HG03039 (cell line): ENCODE measurements at regions not wholly inside any gene's neighbourhood (a gene's known extent, or its start where the extent isn't known, plus 50 kb on each side); places are given as distances from the start of the nearest gene placed in this dataset.
"Not testable (repeated sequence)": the region's sequence is repeated elsewhere in the genome, so short reads cannot be mapped to it uniquely, and the experiment has no call there.

Experiments used
- ATAC-seq: cut with Tn5 transposase; IDR thresholded peaks from one replicate; pipeline ENCODE4 v1.9.1; 2021; ENCODE audit warnings: mild to moderate bottlenecking, moderate library complexity; ENCODE audit not compliant: unreplicated experiment

DNA sequence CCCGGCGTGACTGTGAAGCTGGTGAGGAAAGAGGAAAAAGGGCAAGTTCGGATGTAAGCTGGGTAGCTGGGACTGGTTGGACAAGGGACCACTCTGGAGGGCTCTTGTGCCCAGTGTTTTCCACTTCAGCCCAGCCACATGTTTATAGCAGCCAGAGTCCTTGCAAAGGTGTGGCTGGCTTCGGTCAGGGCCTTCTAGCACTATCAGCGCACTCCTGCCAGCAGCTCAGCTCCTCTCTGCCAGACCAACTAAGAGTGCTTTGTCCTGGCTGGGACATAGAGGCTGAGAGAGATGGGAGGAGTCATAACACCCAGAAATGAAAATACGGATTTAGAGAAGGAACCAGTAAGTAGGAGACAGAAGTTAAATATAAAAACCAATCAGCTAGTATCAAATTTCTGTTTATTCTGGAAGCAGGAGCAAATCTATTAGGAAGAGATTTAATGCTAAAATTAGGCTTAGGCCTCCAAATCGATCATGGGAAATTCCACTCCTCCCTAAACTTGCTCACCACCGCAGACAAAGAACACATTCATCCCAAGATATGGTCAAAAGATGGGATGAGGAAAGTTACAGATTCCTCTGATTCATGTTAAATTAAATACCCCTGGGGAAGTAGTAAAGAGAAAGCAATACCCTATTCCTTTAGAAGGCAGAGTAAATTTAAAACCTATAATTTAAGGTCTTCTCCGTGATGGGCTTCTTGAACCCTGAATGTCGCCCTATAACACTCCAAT lies 135.0 kb downstream of the RALA start:
- ATAC-seq: no peak

DNA sequence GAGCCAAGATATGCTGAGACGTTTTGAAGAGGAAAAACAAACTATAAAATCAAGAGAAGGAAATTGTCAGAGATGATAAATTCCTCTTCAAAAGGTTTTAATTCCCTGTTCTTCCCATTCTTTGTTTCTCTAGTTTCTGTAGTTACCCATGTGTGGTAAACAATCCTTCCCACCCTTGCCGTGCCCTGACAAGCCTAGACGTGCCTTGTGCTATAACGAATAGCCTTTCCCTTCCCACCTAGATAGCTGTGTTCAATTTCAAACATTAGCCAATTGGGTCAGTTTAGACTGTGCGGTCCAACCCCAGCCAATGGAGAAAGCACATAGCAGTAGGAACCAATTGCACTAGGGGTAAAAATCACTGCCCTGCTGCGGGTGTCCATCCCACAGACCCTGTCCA lies 138.1 kb downstream of the RALA start:
- no peak for ATAC-seq

DNA sequence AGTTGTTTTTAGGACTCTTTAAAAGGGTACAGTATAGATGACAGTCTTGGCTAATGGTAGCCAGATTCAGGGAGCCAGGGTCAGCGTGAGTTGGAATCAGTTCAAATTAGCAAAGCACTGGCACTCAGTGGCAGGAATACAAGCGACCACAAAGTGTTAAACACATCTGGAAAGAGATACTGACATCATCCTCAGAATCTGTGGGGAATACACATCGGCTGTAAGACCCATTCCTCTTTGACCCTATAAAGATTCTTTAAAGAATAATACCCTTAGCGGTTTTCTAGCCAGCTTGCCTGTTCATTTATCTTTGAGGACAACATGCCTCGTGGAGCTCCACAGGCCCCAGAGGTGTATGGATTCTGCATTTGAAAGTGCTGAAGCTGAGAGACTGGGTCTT lies 139.1 kb downstream of the RALA start:
- ATAC-seq: not testable (repeated sequence)

DNA sequence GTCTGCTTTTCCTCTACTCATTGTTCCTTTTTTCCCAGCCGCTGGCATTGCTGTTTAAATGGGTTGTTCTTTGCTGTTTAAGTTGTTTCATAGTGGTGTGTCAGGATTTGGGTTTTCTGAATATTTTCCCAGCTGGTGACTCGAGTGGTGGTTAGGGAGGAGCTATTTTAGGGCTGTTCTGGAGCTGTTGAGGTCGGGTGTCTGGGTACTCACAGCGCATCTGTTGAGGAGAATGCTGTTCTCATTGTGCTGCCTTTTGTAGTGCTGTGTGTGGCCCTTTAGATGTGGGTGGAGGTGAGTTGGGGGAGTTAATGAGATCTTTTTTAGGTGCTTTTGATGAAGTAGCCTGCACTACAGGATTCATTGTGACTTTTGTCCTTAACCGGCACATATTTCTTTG lies 139.5 kb downstream of the RALA start:
- ATAC-seq: not testable (repeated sequence)

DNA sequence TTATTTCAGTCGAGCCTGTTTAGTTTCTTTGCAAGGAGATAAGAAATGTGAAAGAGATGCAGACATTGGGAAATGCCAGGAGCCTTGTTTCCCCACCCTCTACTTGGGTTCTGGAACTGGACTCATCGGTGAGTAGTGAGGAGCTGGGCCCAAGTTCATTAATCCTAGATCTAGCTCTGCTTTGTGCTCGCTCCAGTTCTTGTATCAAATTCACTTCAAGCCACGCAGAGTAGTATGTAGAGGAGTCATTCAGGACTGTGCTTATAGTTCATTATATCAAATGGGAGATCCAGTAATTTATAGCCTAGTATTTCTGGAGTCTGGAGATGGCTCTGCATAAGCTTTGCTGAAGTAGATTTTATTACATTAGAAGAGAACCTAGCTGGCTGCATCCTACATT lies 142.5 kb downstream of the RALA start:
- ATAC-seq: not testable (repeated sequence)

DNA sequence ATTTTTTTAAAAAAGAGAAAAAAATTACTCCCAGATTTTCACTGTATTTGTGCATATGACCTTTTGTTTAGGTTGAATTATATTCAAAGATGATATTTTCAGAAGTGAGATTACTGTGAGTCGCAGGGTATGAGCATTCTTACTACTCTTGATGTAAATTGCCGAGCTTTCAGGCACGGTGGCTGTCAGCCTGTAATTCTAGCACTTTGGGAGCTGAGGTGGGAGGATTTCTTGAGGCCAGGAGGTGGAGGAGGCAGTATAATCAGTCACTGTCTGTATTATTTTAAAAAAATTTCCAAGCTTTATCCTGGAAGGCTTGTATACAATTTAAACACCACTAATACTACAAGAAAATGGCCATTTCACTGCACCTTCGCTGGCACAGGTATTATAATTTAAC lies 145.1 kb downstream of the RALA start:
- ATAC-seq: not testable (repeated sequence)

DNA sequence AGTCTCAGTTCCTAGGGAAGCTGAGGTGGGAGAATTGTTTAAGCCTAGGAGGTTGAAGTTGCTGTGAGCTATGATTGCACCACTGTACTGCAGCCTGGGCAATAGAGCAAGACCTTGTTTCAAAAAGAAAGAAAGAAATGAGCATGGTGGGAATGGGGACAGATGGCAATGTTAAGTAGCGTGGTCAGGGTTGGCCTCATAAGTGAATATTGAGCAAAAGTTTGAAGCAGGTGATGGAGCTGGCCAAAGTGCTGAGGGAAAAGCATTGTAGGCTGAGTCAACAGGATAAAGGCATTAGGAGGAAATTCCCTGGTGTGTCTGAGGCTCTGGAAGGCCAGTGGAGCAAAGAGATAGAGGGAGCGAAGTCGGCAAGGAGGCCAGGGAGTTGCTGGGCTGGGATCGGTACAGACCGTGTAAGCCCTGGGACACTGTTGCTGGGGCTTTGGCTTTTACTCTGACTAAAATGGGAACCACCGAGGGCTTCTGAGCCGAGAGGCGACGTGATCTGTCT lies 151.0 kb downstream of the RALA start:
- ATAC-seq: not testable (repeated sequence)

DNA sequence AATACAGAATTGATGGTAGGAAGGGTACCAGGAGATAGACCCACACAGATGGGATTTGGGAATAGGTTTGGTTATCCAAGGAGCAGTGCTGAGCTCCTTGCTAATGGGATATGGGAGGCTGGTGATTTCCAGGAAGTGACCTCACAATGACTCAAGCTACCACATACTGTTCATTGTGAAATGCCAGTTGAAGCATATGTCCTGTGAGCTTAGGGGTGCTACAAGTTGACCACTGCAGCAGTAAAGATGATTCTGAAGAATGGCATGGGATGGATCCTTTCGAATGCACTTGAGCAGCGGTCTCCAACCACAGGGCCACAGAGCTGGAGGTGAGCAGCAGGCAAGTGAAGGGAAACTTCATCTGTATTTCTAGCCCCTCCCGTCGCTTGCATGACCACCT lies 158.2 kb downstream of the RALA start:
- ATAC-seq: not testable (repeated sequence)

DNA sequence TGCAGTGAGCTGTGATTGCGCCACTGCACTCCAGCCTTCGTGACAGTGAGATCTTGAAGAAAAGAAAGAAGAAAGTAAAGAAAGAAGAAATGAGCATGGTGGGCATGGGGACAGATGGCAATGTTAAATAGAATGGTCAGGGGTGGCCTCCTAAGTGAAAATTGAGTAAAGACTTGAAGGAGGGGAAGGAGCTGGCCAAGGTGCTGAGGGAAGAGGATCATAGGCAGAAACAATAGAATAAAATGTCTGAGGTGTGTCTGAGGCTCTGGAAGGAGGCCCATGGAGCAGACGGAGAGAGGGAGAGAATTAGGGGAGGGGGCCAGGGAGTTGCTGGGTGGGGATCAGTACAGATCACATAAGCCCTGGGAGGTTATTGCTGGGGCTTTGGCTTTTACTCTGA lies 163.1 kb downstream of the RALA start:
- ATAC-seq: not testable (repeated sequence)

DNA sequence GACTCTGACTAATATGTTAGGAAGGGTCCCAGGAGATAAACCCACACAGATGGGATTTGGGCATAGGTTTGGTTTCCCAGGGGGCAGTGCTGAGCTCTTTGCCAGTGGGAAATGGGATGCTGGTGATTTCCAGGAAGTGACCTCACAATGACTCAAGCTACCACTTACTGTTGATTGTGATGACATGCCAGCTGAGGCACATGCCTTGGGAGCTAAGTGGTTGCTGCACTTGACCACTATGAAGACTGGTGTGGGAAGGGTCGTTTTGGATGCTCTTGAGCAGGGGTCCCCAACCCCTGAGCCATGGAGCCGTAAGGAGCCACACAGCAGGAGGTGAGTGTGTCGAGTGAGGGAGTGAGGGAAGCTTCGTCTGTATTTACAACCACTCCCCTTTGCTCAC lies 159.0 kb upstream of the CDK13 start:
- ATAC-seq: not testable (repeated sequence)

DNA sequence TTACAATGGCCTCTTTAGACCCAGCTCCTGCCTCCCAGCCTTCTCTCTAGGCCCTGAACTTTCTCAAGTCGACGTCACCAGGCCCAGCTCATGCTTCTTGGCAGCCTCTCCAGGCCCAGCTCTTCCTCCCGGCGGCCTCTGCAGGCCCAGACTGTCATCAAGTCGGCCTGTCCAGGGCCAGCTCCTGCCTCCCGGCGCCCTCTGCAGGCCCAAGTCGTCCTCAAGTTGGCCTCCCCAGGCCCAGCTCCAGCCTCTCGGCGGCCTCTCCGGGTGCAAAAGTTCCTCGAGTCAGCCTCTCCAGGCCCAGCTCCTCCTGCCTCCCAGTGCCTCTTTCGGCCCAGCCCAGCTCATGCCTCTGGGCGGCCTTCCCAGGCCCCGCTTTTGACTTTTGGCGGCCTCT lies 158.1 kb upstream of the CDK13 start:
- ATAC-seq: not testable (repeated sequence)

DNA sequence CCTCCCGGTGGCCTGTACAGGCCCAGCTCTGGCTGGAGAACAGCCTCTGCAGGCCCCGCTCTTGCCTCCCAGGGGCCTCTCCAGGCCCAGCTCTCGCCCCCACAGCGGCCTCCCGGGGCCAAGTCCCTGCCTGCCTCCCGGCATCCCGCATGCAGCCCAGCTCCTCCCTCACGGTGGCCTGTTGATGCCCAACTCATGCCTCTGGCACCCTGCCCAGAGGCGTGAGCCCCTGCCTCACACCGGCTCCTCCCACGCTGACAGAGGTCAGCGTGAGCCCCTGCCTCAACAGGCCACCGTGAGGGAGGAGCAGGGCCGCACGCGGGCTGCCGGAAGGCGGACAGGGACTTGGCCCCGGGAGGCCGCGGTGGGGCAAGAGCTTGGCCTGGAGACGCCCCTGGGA lies 157.0 kb upstream of the CDK13 start:
- not testable (repeated sequence) for ATAC-seq

DNA sequence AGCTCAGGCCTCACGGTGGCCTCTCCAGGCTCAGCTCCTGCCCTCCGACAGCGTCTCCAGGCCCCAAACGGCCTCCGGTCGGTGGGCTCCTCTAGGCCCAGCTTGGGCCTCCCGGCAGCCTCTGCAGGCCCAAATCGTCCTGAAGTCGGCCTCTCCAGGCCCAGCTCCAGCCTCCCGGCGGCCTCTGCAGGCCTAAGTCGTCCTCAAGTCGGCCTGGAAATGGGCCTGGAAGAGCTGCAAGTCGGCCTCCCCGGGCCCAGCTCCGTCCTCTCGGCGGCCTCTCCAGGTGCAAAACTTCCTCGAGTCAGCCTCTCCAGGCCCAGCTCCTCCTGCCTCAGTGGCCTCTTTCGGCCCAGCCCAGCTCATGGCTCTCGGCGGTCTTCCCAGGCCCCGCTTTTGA lies 156.2 kb upstream of the CDK13 start:
- ATAC-seq: not testable (repeated sequence)

DNA sequence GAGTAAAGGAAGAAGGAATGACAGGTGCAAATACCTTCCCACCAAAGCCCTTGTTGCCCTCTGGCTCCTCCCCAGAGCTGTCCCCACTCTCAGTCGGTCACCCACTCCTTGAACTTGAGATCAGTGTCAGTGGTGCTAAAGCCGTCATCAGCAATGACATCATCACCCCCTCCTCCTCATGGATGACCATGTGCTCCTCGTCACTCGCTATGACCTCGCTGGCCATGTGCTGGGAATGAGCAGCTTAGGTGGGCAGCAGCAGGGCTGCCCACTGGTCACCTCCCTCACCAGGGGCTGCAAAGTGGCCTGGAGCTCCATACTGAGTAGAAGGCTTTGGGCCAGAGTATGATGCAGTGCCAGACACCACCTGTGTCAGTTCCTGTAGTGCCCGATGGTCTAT lies 153.1 kb upstream of the CDK13 start:
- not testable (repeated sequence) for ATAC-seq

DNA sequence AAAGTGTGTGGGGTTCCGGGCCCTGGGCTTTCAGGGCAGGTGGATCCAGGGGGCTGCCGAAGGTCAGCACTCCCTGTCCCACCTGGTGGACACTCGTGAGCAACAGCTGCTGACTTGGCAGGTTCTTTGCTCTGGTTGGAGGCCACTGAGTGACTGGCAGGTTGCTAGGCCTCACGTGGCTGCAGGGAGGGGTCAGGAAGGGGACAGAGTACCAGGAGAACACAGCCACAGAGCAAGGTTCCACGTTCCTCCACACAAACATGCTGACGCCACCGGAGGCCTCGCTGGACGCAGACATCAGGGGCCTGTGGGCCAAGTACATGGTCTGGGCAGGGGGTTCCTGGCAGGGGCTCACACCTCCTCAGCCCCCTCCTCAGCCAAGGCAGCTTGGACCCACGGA lies 152.0 kb upstream of the CDK13 start:
- ATAC-seq: not testable (repeated sequence)

DNA sequence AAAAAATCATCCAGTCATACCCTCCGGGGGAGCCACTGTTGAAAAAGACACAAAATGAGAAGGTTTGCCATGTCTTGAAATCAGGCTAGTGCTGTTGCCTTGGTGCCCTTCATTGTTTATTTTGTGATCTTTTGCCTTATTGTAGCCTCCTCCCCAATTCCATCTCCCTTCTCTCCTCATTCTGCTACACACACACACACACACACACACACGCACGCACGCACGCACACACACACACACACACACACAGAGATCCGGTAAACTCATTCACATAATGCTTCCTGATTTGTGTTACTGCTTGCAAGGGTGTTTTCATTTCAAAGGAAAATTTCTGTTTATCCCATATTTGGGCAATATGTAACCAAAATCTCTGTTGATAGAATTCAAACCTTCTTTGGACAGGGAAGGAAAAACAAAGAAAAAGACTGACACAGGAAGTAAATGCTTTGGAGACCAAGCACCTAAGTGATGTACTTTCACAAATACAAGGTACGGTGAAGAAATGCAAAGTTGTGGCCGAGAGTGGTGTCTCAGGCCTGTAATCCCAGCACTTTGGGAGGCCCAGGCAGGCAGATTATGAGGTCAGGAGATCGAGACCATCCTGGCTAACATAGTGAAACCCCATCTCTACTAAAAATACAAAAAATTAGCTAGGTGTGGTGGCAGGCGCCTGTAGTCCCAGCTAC lies 141.1 kb upstream of the CDK13 start:
- ATAC-seq: no peak

DNA sequence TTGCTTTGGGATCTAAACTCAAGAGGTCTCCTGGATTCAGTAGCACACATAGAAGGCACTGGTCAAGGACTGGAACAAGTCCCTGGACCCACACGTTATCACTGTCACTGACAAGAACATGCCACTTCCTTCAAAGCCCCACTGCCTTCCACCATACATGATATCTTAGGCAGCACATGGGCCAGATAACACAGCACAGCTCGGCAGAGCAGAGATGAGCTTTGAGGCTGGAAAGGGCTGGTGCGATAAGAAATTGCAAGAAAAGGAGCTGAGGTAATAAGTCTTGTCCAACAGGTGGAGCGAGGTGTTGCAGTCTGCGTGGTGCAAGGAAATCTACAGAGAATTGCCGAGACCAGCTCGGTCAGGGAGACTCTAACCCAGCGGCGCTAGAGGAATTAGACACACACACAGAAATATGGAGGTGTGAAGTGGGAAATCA lies 139.8 kb upstream of the CDK13 start:
- no peak for ATAC-seq

DNA sequence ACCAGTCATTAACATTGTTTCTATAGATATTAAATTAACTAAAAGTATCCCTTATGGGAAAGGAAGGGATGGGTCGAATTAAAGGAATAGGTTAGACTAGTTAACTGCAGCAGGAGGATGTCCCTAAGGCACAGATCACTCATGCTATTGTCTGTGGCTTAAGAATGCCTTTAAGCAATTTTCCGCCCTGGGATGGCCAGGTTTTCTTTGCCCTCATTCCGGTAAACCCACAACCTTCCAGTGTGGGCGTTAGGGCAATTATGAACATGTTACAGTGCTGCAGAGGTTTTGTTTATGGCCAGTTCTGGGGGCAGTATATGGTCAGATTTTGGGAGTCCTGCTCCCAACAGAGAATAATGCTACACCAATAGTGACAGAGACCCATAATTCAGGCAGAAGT lies 139.3 kb upstream of the CDK13 start:
- ATAC-seq: no peak

DNA sequence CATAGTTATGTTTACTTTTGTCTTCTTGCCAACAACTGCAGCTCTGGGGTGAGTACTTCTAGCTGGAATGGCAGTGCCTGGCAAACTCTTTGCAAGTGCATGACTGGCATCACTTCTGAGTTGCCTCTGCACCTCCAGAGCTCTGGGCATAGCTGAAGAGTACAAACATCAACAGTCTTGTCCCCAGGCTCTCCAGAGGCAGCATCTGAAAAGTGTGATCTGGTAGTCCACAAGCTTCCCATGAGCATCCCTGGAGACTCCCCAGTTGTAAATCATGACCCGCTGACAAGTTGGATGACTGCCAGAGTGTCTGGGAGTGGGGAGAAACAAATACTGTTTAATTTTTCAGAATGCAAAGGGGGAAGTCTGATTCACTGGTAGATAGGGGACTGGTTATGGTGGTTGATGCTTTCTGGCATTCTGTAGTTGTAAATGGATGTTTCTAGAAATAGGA lies 138.9 kb upstream of the CDK13 start:
- ATAC-seq: no peak

DNA sequence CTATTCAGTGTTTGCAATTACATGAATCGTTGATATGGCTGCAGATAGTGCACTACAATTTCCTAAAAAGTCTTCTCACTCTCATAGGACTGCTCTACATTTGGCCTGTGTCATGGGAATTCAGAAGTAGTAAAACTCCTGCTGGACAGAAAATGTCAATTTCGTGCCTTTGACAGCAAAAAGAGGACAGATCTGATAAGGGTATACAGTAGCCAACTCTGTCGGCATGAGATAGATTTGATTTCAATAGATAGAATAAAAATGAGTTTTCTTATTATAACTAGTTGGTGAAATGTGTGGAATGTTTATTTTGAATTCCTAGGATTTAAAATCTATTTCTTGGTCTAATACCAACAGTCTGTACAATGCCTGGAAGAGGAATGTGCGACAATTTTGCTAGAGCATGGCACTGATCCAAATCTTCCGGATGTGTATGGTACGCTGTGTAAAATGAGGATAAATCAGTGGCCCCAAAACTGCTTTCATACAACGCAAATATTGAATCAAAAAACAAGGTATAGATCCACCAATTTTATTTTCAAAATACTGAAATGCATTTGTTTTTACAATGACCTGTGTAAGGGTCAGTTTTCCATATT lies 133.5 kb upstream of the CDK13 start:
- no peak for ATAC-seq

DNA sequence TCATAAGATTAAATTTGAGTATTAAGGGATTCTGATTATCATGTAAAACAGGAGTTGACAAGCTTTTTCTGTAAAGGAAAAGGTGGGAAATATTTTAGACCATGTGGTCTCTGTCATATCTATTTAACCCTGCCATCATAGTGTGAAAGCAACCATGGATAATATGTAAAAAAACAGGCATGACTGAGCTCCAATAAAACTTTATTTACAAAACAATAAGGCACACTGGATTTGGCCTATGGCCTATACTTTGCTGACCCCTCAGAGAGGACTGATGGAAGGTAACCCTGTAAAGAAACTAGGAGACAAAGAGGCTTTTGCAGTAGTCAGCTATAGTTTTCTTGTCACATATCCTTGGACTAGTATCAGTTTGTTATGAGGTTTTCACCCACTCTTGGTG lies 130.5 kb upstream of the CDK13 start:
- ATAC-seq: no peak
